ENCODE measurements at regions not wholly inside any gene's neighbourhood (a gene's known extent, or its start where the extent isn't known, plus 50 kb on each side); places are given as distances from the start of the nearest gene placed in this dataset.
A peak's percentile ranks its signal among the peaks of the same experiment; 100 is the strongest.

- Mint-ChIP-seq H3K4me1 (peaks cover 6% of the 10 kb centered on the region), H3K27ac (no peak overlapping the region), H3K9me3 (no peaks in the 10 kb centered on the region), H3K27me3 (no peaks in the 10 kb centered on the region), H3K4me3 (no peak overlapping the region), H3K36me3 (peaks cover 9% of the 10 kb centered on the region)
- no peak for ATAC-seq
Observed at GRCh38 chr1:192950926-192951325, 108.2 kb downstream of the UCHL5 start.

GRCh38 chr1:192951691-192952460, 107.3 kb downstream of the UCHL5 start:
- H3K36me3 Mint-ChIP-seq: peaks cover 15% of the 10 kb centered on the region
- no peaks in the 10 kb centered on the region for H3K9me3 Mint-ChIP-seq
- peak; percentile 76 for ATAC-seq
- H3K4me1 Mint-ChIP-seq: peaks cover 6% of the 10 kb centered on the region
- no peaks in the 10 kb centered on the region for H3K27me3 Mint-ChIP-seq
- H3K4me3 Mint-ChIP-seq: no peak overlapping the region
- no peak overlapping the region for H3K27ac Mint-ChIP-seq

GRCh38 chr1:192952646-192953045, 106.5 kb downstream of the UCHL5 start:
- H3K27ac Mint-ChIP-seq: no peak overlapping the region
- no peak overlapping the region for H3K4me3 Mint-ChIP-seq
- no peak for ATAC-seq
- no peaks in the 10 kb centered on the region for H3K9me3 Mint-ChIP-seq
- peaks cover 6% of the 10 kb centered on the region for H3K4me1 Mint-ChIP-seq
- H3K36me3 Mint-ChIP-seq: peaks cover 15% of the 10 kb centered on the region
- H3K27me3 Mint-ChIP-seq: no peaks in the 10 kb centered on the region

- Mint-ChIP-seq H3K27me3 (no peaks in the 10 kb centered on the region), H3K27ac (no peak overlapping the region)
- ATAC-seq: no peak
Observed at GRCh38 chr1:192954705-192955265, 104.4 kb downstream of the UCHL5 start.

DNA sequence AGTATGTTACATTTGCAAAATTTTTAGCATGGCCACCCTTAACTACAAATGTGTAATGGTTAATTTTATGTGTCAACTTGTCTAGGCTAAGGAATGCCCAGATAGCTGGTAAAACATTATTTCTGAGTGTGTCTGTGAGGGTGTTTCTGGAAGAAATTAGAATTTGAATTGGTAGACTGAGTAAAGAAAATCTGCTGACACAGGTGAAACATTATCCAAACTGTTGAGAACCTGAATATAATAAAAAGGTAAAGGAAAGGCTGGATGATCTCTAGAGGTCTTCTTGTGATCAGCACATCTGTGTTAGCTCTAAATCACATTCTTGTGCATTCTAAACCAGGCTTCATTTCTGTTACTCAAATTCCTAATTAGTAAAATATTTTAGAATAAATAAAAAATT, 100.8 kb downstream of the UCHL5 start:
- Mint-ChIP-seq H3K9me3 (no peaks in the 10 kb centered on the region), H3K36me3 (peaks cover 15% of the 10 kb centered on the region), H3K27me3 (no peaks in the 10 kb centered on the region), H3K4me3 (no peak overlapping the region), H3K4me1 (no peaks in the 10 kb centered on the region), H3K27ac (no peak overlapping the region)
- no peak for ATAC-seq

More at GRCh38 chr1:192954705-192955265, 104.4 kb downstream of the UCHL5 start:
- Mint-ChIP-seq H3K36me3 (peaks cover 15% of the 10 kb centered on the region), H3K9me3 (no peaks in the 10 kb centered on the region), H3K4me1 (peaks cover 6% of the 10 kb centered on the region), H3K4me3 (no peak overlapping the region)

DNA sequence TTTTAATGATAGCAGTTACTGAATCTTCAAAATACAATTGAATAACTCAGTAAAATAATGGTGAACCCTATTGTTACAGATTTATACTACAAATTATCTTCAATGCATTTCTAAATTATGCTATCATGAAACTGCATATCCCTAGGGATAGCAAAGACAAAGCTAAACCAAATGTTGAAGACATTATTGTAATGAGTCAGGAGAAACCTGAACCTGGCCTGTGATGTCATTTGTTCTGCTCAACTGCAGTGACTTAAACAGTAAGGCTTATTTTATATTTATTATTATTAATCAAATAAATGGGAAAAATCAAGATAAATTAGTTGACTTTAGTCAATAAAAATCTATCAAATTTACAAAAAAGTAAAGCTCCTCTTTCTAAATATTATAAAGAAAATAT, 100.3 kb downstream of the UCHL5 start:
- Mint-ChIP-seq H3K9me3 (no peaks in the 10 kb centered on the region), H3K27me3 (no peaks in the 10 kb centered on the region), H3K36me3 (peaks cover 10% of the 10 kb centered on the region), H3K4me1 (no peaks in the 10 kb centered on the region), H3K27ac (no peak overlapping the region), H3K4me3 (no peak overlapping the region)
- no peak for ATAC-seq

GRCh38 chr1:192959657-192960186, 99.4 kb downstream of the UCHL5 start:
- Mint-ChIP-seq H3K27me3 (no peaks in the 10 kb centered on the region), H3K9me3 (no peaks in the 10 kb centered on the region), H3K27ac (no peak overlapping the region), H3K4me3 (no peak overlapping the region), H3K4me1 (no peaks in the 10 kb centered on the region), H3K36me3 (peaks cover 8% of the 10 kb centered on the region)
- no peak for ATAC-seq

All from stimulated activated memory B cell treated with anti-CD40 and anti-IgM and Interleukin-4, amounts not matched to agents 10 μg/mL and 1 μg/mL and 100 μg/mL, for 72 hours (primary cell).